OCI-LY3 (cell line): ENCODE measurements at regions not wholly inside any gene's neighbourhood (a gene's known extent, or its start where the extent isn't known, plus 50 kb on each side); places are given as distances from the start of the nearest gene placed in this dataset.
"Not testable (repeated sequence)": the region's sequence is repeated elsewhere in the genome, so short reads cannot be mapped to it uniquely, and the experiment has no call there.

Experiments used
- EZH2phosphoT487 ChIP-seq: fragments of 200-600 bp; shearing (Covaris generic); IDR thresholded peaks from 2 replicates; pipeline ENCODE4 v1.6.1; 2018; ENCODE audit warnings: antibody characterized with exemption, mixed run types, low read depth
- TF ChIP-seq, protein P1 (sequence below): fragments of 200-600, 300-600 bp; sonication (generic); IDR thresholded peaks from 2 replicates; pipeline ENCODE4 v1.5.1; 2014; ENCODE audit warnings: antibody characterized with exemption, low read length, low read depth

DNA sequence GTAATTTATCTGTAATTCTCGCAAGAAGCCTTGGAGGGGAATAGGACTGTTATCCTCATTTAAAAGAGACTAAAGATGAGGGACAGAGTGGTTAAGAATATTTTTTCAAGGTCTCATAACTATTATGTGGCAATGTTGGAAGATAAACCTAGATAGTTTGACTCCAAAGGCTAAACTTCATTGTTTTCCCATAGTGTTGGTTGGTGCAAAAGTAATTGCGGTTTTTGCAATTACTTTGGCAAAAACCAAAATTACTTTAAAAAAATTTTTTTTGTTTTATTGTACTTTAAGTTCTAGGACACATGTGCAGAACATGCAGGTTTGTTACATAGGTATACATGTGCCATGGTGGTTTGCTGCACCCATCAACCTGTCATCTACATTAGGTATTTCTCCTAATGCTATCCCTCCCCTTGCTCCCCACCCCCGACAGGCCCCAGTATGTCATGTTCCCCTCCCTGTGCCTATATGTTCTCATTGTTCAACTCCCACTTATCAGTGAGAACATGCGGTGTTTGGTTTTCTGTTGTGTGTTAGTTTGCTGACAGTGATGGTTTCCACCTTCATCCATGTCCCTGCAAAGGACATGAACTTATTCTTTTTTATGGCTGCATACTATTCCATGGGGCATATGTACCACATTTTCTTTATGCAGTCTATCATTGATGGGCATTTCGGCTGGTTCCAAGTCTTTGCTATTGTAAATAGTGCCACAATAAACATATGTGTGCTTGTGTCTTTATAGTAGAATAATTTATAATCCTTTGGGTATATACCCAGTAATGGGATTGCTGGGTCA is 72.9 kb upstream of the TBX18 start:
- TF ChIP-seq, protein P1, sequence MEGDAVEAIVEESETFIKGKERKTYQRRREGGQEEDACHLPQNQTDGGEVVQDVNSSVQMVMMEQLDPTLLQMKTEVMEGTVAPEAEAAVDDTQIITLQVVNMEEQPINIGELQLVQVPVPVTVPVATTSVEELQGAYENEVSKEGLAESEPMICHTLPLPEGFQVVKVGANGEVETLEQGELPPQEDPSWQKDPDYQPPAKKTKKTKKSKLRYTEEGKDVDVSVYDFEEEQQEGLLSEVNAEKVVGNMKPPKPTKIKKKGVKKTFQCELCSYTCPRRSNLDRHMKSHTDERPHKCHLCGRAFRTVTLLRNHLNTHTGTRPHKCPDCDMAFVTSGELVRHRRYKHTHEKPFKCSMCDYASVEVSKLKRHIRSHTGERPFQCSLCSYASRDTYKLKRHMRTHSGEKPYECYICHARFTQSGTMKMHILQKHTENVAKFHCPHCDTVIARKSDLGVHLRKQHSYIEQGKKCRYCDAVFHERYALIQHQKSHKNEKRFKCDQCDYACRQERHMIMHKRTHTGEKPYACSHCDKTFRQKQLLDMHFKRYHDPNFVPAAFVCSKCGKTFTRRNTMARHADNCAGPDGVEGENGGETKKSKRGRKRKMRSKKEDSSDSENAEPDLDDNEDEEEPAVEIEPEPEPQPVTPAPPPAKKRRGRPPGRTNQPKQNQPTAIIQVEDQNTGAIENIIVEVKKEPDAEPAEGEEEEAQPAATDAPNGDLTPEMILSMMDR, result not testable (repeated sequence)
- TF ChIP-seq EZH2phosphoT487, result not testable (repeated sequence)
